ENCODE measurements at regions not wholly inside any gene's neighbourhood (a gene's known extent, or its start where the extent isn't known, plus 50 kb on each side); places are given as distances from the start of the nearest gene placed in this dataset.

DNA sequence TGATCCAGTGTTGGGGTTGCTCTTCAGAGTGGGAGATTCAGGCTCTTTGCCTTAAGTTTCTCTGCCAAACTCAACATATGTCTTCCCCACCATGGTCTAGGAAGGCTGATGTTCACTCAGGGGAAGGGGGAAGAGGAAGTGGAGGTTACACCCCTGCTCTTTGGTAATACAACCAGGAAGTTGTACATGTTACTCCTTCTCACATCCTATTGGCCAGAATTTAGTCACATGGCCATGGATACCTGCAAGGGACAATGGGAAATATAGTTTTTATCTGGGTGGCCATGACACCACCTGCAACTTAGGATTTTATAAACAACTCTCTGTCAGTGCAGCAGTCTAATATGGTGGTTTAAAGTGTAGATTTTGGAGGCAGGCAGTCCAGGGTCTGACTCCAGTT lies 150.9 kb downstream of the TBX5 start:
- H3K27ac ChIP-seq = no peak overlapping the region
- H2AFZ ChIP-seq = no peak overlapping the region
- H3K79me2 ChIP-seq = no peaks in the 10 kb centered on the region
- no peaks in the 10 kb centered on the region for H4K20me1 ChIP-seq (ENCODE audit: insufficient read depth, poor library complexity, severe bottlenecking)
- H3K4me2 ChIP-seq = no peak overlapping the region
- no peaks in the 10 kb centered on the region for H3K9me3 ChIP-seq (ENCODE audit: low read depth)
- H3K9me2 ChIP-seq (replicated peaks; ENCODE audit: insufficient read depth) = no peaks in the 10 kb centered on the region
- no peak for DNase-seq (ENCODE audit: low spot score)
- no peaks in the 10 kb centered on the region for H3K27me3 ChIP-seq
- TF ChIP-seq, protein P1, sequence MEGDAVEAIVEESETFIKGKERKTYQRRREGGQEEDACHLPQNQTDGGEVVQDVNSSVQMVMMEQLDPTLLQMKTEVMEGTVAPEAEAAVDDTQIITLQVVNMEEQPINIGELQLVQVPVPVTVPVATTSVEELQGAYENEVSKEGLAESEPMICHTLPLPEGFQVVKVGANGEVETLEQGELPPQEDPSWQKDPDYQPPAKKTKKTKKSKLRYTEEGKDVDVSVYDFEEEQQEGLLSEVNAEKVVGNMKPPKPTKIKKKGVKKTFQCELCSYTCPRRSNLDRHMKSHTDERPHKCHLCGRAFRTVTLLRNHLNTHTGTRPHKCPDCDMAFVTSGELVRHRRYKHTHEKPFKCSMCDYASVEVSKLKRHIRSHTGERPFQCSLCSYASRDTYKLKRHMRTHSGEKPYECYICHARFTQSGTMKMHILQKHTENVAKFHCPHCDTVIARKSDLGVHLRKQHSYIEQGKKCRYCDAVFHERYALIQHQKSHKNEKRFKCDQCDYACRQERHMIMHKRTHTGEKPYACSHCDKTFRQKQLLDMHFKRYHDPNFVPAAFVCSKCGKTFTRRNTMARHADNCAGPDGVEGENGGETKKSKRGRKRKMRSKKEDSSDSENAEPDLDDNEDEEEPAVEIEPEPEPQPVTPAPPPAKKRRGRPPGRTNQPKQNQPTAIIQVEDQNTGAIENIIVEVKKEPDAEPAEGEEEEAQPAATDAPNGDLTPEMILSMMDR (IDR thresholded peaks at IDR 0.05; ENCODE audit: poor library complexity) = no peak
- TF ChIP-seq EZH2phosphoT487 (IDR thresholded peaks at IDR 0.05; ENCODE audit: low read depth, severe bottlenecking, unreplicated experiment) (no peak), EZH2 (IDR thresholded peaks at IDR 0.05; ENCODE audit: borderline replicate concordance) (no peak)
- no peak overlapping the region for H3K4me3 ChIP-seq
- no peaks in the 10 kb centered on the region for H3K36me3 ChIP-seq (replicated peaks; ENCODE audit: insufficient read depth, low read depth)
- H3K4me1 ChIP-seq (ENCODE audit: insufficient read depth) = no peaks in the 10 kb centered on the region

DNA sequence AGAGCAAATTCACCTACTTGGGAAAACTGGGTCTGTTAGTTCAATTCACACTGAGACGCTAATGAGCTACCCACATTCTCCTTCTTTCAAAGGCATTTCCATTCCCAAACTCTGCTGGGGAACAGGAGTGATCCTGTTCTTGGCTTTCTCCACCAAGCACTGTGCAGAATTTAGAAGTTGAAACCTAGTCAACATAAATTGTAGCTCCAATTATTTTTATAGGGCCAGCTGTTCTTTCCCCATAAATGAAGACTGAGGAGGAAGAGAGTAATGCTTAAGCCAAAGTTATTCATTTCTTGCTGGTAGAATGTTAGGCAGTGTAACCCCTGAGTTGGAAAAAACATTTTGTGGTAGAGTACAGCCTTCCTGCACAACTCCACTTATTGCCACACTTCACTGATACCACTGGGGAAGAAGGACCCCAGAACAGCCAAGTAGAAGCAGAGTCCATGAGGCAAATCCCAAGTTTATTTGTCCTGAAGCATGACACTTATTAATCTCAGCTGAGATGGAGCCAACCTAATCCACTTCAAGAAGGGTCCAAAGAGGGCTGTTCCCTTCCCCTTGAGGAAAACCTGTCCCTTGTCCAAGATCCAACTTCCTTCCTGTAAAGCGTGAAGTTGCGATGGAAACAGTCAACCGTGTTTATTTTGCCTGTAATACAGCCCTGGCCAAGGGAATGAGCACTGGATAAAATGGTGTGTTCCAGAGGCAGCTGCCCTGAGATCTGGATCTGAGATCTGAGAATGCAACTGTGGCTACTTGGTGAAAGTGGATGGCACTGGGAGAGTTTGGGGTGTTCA lies 151.8 kb downstream of the TBX5 start:
- H3K9me3 ChIP-seq (ENCODE audit: low read depth) = no peaks in the 10 kb centered on the region
- no peaks in the 10 kb centered on the region for H3K9me2 ChIP-seq (replicated peaks; ENCODE audit: insufficient read depth)
- H3K79me2 ChIP-seq = no peaks in the 10 kb centered on the region
- WGBS (ENCODE audit: low lambda C conversion rate, missing lambda C conversion rate) = 62% methylated on average over 4 of the region's 4 CpGs
- TF ChIP-seq, protein P1 (IDR thresholded peaks at IDR 0.05; ENCODE audit: poor library complexity) = no peak
- TF ChIP-seq EZH2 (IDR thresholded peaks at IDR 0.05; ENCODE audit: borderline replicate concordance) (no peak), EZH2phosphoT487 (IDR thresholded peaks at IDR 0.05; ENCODE audit: low read depth, severe bottlenecking, unreplicated experiment) (no peak)
- no peak overlapping the region for H2AFZ ChIP-seq
- no peaks in the 10 kb centered on the region for H4K20me1 ChIP-seq (ENCODE audit: insufficient read depth, poor library complexity, severe bottlenecking)
- H3K27me3 ChIP-seq = no peaks in the 10 kb centered on the region
- no peak overlapping the region for H3K4me2 ChIP-seq
- no peak for DNase-seq (ENCODE audit: low spot score)
- H3K4me3 ChIP-seq = no peak overlapping the region
- no peaks in the 10 kb centered on the region for H3K36me3 ChIP-seq (replicated peaks; ENCODE audit: insufficient read depth, low read depth)
- H3K4me1 ChIP-seq (ENCODE audit: insufficient read depth) = no peaks in the 10 kb centered on the region
- H3K27ac ChIP-seq = peak overlapping the region; percentile 41

GRCh38 chr12:114248527-114248926 lies 157.4 kb downstream of the TBX5 start:
- WGBS (ENCODE audit: low lambda C conversion rate, missing lambda C conversion rate) = 73% methylated on average over 7 of the region's 7 CpGs
- Histone ChIP-seq H3K4me1 (ENCODE audit: insufficient read depth) (no peaks in the 10 kb centered on the region), H2AFZ (no peak overlapping the region), H3K4me3 (no peak overlapping the region), H3K36me3 (replicated peaks; ENCODE audit: insufficient read depth, low read depth) (no peaks in the 10 kb centered on the region), H3K79me2 (no peaks in the 10 kb centered on the region), H3K27me3 (no peaks in the 10 kb centered on the region), H3K9me3 (ENCODE audit: low read depth) (no peaks in the 10 kb centered on the region), H4K20me1 (ENCODE audit: insufficient read depth, poor library complexity, severe bottlenecking) (no peaks in the 10 kb centered on the region), H3K9me2 (replicated peaks; ENCODE audit: insufficient read depth) (no peaks in the 10 kb centered on the region), H3K27ac (no peak overlapping the region), H3K4me2 (no peak overlapping the region)
- no peak for DNase-seq (ENCODE audit: low spot score)
- TF ChIP-seq, protein P1 (IDR thresholded peaks at IDR 0.05; ENCODE audit: poor library complexity) = no peak
- no peak for TF ChIP-seq EZH2 (IDR thresholded peaks at IDR 0.05; ENCODE audit: borderline replicate concordance)
- TF ChIP-seq EZH2phosphoT487 (IDR thresholded peaks at IDR 0.05; ENCODE audit: low read depth, severe bottlenecking, unreplicated experiment) = no peak

Measured in hepatocyte (in vitro differentiated cells).